GM12878 (cell line): ENCODE measurements at regions not wholly inside any gene's neighbourhood (a gene's known extent, or its start where the extent isn't known, plus 50 kb on each side); places are given as distances from the start of the nearest gene placed in this dataset.

ENCODE experiments used
- ATAC-seq: fragments of 200-7000 bp; cut with Tn5 transposase; 3 replicates; pipeline ENCODE4 v1.9.1; 2020; ENCODE audit warnings: mild to moderate bottlenecking, moderate library complexity
- BruUV-seq: library from RNA; stranded (reverse); fragments of 400-500 nt; replicated peaks from 2 replicates; lab custom pipeline; 2021; lab: Mats Ljungman, UMichigan
- CTCF ChIA-PET: fragments of 300-600 bp; sonication (Branson Sonifier 250); formaldehyde crosslinking; extraction: SDS; loops from one replicate; lab custom pipeline; 2021; ENCODE audit warnings: inconsistent platforms; lab: Yijun Ruan, JAX
- POLR2A ChIA-PET: fragments of 350-600 bp; formaldehyde crosslinking; extraction: SDS; loops from one replicate; lab custom pipeline; 2021; ENCODE audit warnings: inconsistent platforms; lab: Charles Lee
- RAD21 ChIA-PET: fragments of 300-600 bp; sonication (Branson Sonifier 250); formaldehyde crosslinking; loops from one replicate; lab custom pipeline; 2023; ENCODE audit warnings: antibody characterized with exemption; ENCODE audit not compliant: unreplicated experiment; lab: Charles Lee
- SMC1A ChIA-PET: fragments of 300-600 bp; sonication (Branson Sonifier 250); formaldehyde crosslinking; loops from one replicate; lab custom pipeline; 2023; ENCODE audit not compliant: unreplicated experiment, uncharacterized antibody; lab: Charles Lee
- DNase-seq: peaks from one replicate; pipeline ENCODE4 v3.0.0-alpha.2; 2011; ENCODE audit warnings: low read depth, low spot score
- FAIRE-seq: peaks from 3 replicates; lab custom pipeline; 2011; peaks lifted over from hg19 to GRCh38; lab: Jason Lieb, UNC
- H2AFZ ChIP-seq: 2 replicates; pipeline ENCODE4 v1.6.0; 2011; ENCODE audit warnings: low read depth, low read length, control low read depth; ENCODE audit not compliant: control insufficient read depth
- H3K27ac ChIP-seq: 2 replicates; pipeline ENCODE4 v1.5.1; 2011; ENCODE audit warnings: control low read depth; ENCODE audit not compliant: control insufficient read depth, insufficient read depth
- H3K27me3 ChIP-seq, 2 experiments: replicated peaks in 1 of 2; 2 replicates each; pipeline versions ENCODE4 v1.6.0 to v1.6.1; 2011; ENCODE audit warnings: low read length in 1 of 2; ENCODE audit not compliant: control insufficient read depth in 2 of 2, insufficient read depth in 2 of 2
- H3K36me3 ChIP-seq, 2 experiments: 2 replicates each; pipeline ENCODE4 v1.5.1; 2011; ENCODE audit warnings: low read length in 1 of 2; ENCODE audit not compliant: control insufficient read depth in 2 of 2, insufficient read depth in 2 of 2
- H3K4me1 ChIP-seq: 2 replicates; pipeline ENCODE4 v1.6.1; 2011; ENCODE audit warnings: mild to moderate bottlenecking, low read length, moderate library complexity, mixed read lengths; ENCODE audit not compliant: control insufficient read depth, insufficient read depth
- H3K4me2 ChIP-seq: 2 replicates; pipeline ENCODE4 v1.6.0; 2011; ENCODE audit warnings: control low read depth; ENCODE audit not compliant: control insufficient read depth, insufficient read depth
- H3K4me3 ChIP-seq: fragments of 200-600 bp; sonication (generic); 2 replicates; pipeline ENCODE4 v1.5.1; 2016
- H3K79me2 ChIP-seq: 2 replicates; pipeline ENCODE4 v1.6.0; 2011; ENCODE audit warnings: low read length; ENCODE audit not compliant: control insufficient read depth, insufficient read depth
- H3K9ac ChIP-seq: 2 replicates; pipeline ENCODE4 v1.8.0; 2011; ENCODE audit warnings: low read length, control low read depth, mixed read lengths; ENCODE audit not compliant: control insufficient read depth, insufficient read depth
- H3K9me3 ChIP-seq: replicated peaks from 3 replicates; pipeline ENCODE4 v1.5.1; 2011; ENCODE audit warnings: mild to moderate bottlenecking, low read length; ENCODE audit not compliant: control insufficient read depth, insufficient read depth
- H4K20me1 ChIP-seq: 2 replicates; pipeline ENCODE4 v1.6.0; 2011; ENCODE audit not compliant: control insufficient read depth, insufficient read depth
- FOS ChIP-seq: IDR thresholded peaks from 3 replicates; pipeline ENCODE4 v1.6.1; 2011; ENCODE audit warnings: borderline replicate concordance; ENCODE audit not compliant: insufficient read length; ENCODE audit errors: extremely low read depth
- HDGF ChIP-seq: fragments of 450-650 bp; IDR thresholded peaks from 2 replicates; pipeline ENCODE4 v1.6.1; 2016; ENCODE audit warnings: antibody characterized with exemption
- NFYA ChIP-seq: IDR thresholded peaks from 2 replicates; pipeline ENCODE4 v1.6.1; 2011; ENCODE audit warnings: low read depth, mild to moderate bottlenecking, low read length, improper control_type of control experiment, borderline replicate concordance
- PML ChIP-seq: IDR thresholded peaks from 2 replicates; pipeline ENCODE4 v1.6.1; 2012; ENCODE audit warnings: low read length, inconsistent platforms
- SKIL ChIP-seq: fragments of 450-650 bp; IDR thresholded peaks from 2 replicates; pipeline ENCODE4 v1.6.1; 2017; ENCODE audit warnings: mild to moderate bottlenecking, low read depth, inconsistent platforms; ENCODE audit not compliant: poor library complexity, severe bottlenecking
- WGBS: methylation state at CpG from one replicate; pipeline ENCODE4 v1.1.6; 2016; ENCODE audit warnings: low lambda C conversion rate; ENCODE audit not compliant: insufficient replicate concordance, insufficient coverage; ENCODE audit errors: missing lambda C conversion rate; 5-methylcytosine and 5-hydroxymethylcytosine counted together
- in situ Hi-C: fragments of 300-500 bp; cut with MboI; formaldehyde crosslinking; loops from 9 replicates; pipeline ENCODE4 v1.14.3; 2018; ENCODE audit warnings: mixed read lengths
- intact Hi-C: fragments of 100-400 bp; cut with micrococcal nuclease; formaldehyde crosslinking; loops from one replicate; pipeline ENCODE4 v1.14.2; 2022; ENCODE audit not compliant: unreplicated experiment
- TF ChIP-seq, protein P1 (sequence below): IDR thresholded peaks from 2 replicates; pipeline ENCODE4 v1.6.1; 2012; ENCODE audit warnings: low read depth, low read length, improper control_type of control experiment
- TF ChIP-seq, protein P2 (sequence below): fragments of 450-650 bp; formaldehyde crosslinking; IDR thresholded peaks from 2 replicates; pipeline ENCODE4 v1.5.0; 2022; ENCODE audit warnings: mild to moderate bottlenecking, missing genetic modification characterization

DNA sequence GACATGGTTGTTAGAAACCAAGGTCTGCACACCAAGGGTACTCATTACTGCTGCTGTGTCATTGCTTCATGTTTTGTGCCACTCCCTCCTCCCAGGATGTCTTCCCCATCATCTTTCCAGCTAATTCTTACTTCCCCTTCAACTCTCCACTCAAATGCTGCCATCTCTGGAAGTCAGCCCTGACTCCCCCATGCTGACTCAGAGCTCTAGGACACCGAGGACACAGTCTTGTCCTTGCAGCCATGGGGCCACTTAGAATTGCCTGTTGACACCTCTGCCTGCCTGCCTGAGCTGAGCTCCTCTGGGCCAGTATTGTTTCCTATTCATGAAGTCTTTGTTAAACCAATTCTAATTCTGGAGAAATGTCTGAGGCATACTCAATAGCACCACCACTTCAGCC lies 100.2 kb downstream of the GYPC start:
- in situ Hi-C loops (no loop called here), intact Hi-C loops (no loop called here)
- ChIA-PET RAD21 (interaction anchor here (0.7 kb wide), 1 partner anchor 228 kb away, joined by 3 read pairs; no protein-coding TSS in a partner anchor), SMC1A (interaction anchor here (1.0 to 1.5 kb wide), 2 partner anchors 14 to 122 kb away, joined by 3 read pairs; no protein-coding TSS in a partner anchor), CTCF (interaction anchor here (1.4 kb wide), 1 partner anchor 228 kb away, joined by 4 read pairs; no protein-coding TSS in a partner anchor), POLR2A (no interaction called here)
- H3K4me2 ChIP-seq = no peak overlapping the region
- no peaks in the 10 kb centered on the region for H3K36me3 ChIP-seq
- no peak overlapping the region for H3K4me3 ChIP-seq
- H3K9me3 ChIP-seq = no peaks in the 10 kb centered on the region; the same call in 2 of the 3 replicates
- ATAC-seq (no peak), FAIRE-seq (no peak), DNase-seq (no peak)
- H3K9ac ChIP-seq = no peak overlapping the region
- no peaks in the 10 kb centered on the region for H3K79me2 ChIP-seq
- no peak overlapping the region for H2AFZ ChIP-seq
- no peak overlapping the region for H3K27ac ChIP-seq
- no peaks in the 10 kb centered on the region for H3K27me3 ChIP-seq
- H4K20me1 ChIP-seq = no peaks in the 10 kb centered on the region
- no peaks in the 10 kb centered on the region for H3K4me1 ChIP-seq
- no peak for TF ChIP-seq FOS
- TF ChIP-seq, protein P1, sequence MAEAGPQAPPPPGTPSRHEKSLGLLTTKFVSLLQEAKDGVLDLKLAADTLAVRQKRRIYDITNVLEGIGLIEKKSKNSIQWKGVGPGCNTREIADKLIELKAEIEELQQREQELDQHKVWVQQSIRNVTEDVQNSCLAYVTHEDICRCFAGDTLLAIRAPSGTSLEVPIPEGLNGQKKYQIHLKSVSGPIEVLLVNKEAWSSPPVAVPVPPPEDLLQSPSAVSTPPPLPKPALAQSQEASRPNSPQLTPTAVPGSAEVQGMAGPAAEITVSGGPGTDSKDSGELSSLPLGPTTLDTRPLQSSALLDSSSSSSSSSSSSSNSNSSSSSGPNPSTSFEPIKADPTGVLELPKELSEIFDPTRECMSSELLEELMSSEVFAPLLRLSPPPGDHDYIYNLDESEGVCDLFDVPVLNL = no peak
- TF ChIP-seq NFYA = no peak
- no peak for TF ChIP-seq PML
- no TSS peak for BruUV-seq
- WGBS = 0% methylated on average over 1 of the region's 1 CpG

DNA sequence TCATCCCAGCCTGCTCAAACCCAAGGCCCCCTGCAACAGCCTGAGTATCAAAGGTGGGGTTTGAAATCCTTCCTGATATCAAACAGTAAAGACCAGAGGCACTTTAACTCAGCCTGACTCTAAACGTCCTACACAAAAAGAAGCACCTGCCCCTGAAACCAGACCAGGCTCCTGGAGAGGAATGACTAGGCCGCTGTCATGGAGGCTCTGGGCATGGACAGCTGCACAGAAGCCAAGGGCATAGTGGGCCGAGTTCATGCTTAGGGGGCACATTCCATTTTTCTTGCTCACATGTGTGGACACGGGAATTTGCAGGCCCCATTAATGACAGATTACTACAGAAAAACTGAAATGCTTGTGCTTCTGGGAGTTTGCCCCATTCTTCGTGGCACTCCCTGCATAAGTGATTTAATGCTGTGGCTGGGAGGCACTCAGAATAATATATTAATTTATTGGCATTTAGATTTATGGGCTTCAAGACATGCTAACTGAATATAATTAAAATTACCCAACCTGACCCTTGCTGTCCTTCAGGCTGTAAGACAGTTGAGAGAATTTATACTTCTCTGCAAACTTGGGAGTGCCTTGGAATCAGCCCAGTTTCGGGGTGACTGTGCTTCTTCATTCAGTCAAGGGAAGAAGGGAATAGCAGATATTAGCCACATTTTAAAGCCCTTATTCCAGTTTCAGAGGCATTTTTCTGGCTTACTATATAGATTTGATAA lies 105.5 kb downstream of the GYPC start:
- H3K9ac ChIP-seq = no peak overlapping the region
- WGBS = 38% methylated on average over 6 of the region's 6 CpGs
- no peaks in the 10 kb centered on the region for H3K79me2 ChIP-seq
- DNase-seq (no peak), ATAC-seq (no peak), FAIRE-seq (no peak)
- H3K36me3 ChIP-seq = no peaks in the 10 kb centered on the region
- H4K20me1 ChIP-seq = no peaks in the 10 kb centered on the region
- no peaks in the 10 kb centered on the region; the same call in 2 of the 3 replicates for H3K9me3 ChIP-seq
- in situ Hi-C loops = no loop called here
- ChIA-PET SMC1A (no interaction called here), POLR2A (no interaction called here), RAD21 (no interaction called here), CTCF (interaction anchor here (0.6 kb wide), 1 partner anchor 65 kb away, joined by 3 read pairs; no protein-coding TSS in a partner anchor)
- H3K4me2 ChIP-seq = no peak overlapping the region
- intact Hi-C loops = loop anchor here (2.0 kb wide), 1 partner anchor 21 kb away; no protein-coding TSS in a partner anchor
- no peak overlapping the region for H3K4me3 ChIP-seq
- no peak overlapping the region for H2AFZ ChIP-seq
- no peak overlapping the region for H3K27ac ChIP-seq
- no peaks in the 10 kb centered on the region for H3K4me1 ChIP-seq
- no TSS peak for BruUV-seq
- TF ChIP-seq, protein P2, sequence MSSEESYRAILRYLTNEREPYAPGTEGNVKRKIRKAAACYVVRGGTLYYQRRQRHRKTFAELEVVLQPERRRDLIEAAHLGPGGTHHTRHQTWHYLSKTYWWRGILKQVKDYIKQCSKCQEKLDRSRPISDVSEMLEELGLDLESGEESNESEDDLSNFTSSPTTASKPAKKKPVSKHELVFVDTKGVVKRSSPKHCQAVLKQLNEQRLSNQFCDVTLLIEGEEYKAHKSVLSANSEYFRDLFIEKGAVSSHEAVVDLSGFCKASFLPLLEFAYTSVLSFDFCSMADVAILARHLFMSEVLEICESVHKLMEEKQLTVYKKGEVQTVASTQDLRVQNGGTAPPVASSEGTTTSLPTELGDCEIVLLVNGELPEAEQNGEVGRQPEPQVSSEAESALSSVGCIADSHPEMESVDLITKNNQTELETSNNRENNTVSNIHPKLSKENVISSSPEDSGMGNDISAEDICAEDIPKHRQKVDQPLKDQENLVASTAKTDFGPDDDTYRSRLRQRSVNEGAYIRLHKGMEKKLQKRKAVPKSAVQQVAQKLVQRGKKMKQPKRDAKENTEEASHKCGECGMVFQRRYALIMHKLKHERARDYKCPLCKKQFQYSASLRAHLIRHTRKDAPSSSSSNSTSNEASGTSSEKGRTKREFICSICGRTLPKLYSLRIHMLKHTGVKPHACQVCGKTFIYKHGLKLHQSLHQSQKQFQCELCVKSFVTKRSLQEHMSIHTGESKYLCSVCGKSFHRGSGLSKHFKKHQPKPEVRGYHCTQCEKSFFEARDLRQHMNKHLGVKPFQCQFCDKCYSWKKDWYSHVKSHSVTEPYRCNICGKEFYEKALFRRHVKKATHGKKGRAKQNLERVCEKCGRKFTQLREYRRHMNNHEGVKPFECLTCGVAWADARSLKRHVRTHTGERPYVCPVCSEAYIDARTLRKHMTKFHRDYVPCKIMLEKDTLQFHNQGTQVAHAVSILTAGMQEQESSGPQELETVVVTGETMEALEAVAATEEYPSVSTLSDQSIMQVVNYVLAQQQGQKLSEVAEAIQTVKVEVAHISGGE = no peak
- no peak for TF ChIP-seq HDGF
- TF ChIP-seq SKIL = no peak
- H3K27me3 ChIP-seq = no peaks in the 10 kb centered on the region
